Fibroblast of skin of scalp (primary cell): ENCODE measurements at regions not wholly inside any gene's neighbourhood (a gene's known extent, or its start where the extent isn't known, plus 50 kb on each side); places are given as distances from the start of the nearest gene placed in this dataset.
"Not testable (repeated sequence)": the region's sequence is repeated elsewhere in the genome, so short reads cannot be mapped to it uniquely, and the experiment has no call there.

Experiments used
- DNase-seq: peaks from one replicate; pipeline ENCODE4 v3.0.0-alpha.2; 2013

DNA sequence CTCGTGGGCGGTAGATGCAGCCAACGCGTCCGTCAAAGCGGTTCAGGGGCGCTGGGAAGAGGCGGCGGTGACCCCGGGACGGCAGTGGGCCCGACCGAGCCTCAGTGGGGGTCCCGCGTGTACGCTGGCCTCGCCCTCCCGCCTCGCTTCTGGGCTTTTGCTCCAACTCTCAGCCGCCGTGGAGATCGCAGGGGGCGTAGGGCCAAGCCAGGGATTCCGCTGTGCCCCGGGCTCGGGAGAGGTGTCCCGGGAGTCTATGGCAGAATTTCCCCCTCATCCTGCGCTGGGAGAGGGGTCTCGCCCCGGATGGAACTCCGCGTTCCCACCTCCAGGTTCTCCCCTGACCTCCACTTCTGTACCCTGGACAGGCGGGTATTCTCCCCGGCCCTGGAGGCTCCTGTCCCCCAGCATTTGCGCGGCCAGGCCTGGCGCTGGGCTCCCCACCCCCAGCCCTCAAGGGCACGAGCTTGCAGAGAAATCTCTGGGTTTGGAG, 131.9 kb downstream of the MRPL36 start:
- DNase-seq, result no peak

DNA sequence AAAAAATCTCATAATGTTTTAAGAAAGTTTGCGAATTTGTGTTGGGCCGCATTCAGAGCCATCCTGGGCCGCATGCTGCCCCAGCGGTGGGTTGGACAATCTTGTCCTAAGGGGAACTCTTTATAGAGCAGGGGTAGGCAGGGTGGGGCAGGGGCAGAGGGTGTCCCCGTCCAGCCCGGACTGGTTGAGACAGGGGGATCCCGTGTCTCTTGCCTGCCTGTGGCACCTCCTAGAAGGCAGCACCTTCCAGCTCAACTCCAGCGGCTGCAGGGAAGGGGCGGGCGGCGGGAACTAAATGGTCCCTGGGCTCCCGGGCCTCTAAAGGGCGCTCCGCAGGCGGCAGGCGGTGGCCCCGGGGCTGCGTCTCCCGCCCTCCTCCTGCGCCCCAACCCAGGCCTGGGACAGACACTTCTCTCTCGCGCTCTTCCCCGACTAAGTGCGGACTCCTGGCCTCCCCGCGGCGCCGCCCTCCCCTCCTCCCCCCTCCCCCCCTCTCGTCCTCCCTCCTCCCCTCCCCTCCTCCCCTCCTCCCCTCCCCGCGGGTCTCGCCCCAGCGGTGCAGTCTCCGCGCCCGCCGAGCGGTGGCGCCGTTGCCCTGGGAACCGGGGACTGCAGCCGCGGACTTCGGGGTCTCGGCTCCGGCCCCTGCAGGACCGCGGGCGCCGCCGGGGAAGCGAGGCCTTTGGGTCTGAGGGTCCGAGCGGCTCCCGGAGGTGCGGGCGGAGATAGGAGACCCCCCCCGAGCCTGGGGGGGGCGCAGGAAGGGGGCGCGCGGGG, 132.6 kb downstream of the MRPL36 start:
- DNase-seq, result no peak

DNA sequence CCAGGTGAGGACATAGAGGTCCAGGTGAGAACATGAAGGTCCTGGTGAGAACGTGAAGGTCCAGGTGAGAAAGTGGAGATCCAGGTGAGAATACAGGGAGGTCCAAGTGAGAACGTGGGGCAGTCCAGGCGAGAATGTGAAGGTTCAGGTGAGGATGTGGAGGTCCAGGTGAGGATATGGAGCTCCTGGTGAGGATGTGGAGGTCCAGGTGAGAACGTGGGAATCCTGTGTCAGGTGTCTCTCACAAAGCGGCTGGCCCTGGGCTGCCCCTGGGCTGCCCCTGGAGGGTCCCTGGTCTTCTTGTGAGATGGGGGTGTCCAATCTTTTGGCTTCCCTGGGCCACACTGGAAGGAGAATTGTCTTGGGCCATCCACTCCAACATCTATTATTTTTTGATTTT, 133.4 kb downstream of the MRPL36 start:
- DNase-seq, result no peak

DNA sequence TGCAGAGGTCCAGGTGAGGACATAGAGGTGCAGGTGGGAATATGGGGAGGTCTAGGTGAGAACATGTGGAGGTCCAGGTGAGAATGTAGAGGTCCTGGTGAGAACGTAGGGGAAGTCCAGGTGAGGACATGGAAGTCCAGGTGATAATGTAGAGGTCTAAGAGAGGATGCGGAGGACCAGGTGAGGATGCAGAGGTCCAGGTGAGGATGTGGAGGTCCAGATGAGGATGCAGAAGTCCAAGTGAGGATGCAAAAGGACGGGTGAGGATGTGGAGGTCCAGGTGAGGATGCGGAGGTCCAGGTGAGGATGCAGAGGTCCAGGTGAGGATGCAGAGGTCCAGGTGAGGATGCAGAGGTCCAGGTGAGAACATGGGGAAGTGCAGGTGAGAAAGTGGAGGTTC, 133.8 kb downstream of the MRPL36 start:
- no peak for DNase-seq

DNA sequence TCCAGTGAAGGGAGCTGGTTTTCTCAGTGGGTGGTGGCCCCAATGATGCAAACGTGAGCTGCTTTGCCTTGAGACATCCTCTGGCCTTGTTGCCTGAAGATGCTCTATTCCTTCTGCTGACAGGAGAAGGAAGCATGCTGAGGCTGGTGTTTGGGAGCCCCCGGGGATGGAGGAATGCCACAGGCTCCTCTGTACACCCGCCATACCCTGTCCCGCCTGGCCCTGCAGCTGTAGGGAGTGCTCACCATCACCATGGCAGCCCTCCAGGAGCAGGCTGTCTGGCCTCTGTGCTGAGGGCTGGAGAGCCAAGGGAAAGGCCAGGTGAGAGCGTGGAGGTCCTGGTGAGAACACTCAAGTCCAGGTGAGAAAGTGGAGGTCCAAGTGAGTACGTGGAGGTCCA, 134.4 kb downstream of the MRPL36 start:
- DNase-seq, result no peak

DNA sequence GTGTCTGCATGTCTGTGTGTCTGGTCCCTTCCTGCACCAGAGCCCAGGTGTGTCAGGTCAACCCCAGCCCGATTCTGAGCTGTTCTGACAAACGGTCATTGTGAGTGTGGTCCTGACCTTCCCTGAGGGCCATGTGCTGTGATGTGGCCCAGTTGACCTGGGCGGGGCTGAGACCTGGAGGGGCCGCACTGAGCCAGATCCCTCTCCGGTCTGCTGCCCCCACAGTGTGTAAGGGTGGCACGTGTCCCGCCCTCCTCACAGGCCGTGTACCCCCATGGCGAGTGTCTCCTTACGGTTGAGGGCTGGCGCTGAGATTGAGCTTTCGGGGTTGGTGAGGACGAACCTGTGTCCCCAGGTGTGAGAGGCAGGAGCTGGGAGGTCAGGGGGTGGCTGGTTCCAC, 136.5 kb downstream of the MRPL36 start:
- DNase-seq, result no peak

DNA sequence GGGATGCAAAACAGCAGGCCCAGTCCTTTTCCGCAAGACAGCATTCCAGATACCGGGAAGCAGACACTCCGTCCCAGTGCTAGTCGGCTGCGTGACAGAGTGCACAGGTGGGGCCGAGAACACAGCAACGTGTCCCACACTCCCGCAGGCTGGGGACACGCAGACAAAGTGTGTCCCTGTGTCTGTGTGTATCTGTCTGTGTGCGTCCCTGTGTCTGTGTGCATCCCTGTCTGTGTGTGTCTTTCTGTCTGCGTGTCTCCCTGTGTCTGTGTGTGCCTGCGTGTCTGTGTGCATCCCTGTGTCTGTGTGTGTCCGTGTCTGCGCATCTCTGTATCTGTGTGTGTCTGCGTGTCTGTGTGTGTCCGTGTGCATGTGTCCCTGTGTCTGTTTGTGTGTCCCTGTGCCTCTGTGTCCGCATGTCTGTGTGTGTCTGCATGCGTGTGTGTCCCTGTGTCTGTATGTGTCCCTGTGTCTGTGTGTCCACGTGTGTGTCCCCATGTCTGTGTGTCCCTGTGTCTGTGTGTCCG, 137.0 kb downstream of the MRPL36 start:
- DNase-seq, result no peak

DNA sequence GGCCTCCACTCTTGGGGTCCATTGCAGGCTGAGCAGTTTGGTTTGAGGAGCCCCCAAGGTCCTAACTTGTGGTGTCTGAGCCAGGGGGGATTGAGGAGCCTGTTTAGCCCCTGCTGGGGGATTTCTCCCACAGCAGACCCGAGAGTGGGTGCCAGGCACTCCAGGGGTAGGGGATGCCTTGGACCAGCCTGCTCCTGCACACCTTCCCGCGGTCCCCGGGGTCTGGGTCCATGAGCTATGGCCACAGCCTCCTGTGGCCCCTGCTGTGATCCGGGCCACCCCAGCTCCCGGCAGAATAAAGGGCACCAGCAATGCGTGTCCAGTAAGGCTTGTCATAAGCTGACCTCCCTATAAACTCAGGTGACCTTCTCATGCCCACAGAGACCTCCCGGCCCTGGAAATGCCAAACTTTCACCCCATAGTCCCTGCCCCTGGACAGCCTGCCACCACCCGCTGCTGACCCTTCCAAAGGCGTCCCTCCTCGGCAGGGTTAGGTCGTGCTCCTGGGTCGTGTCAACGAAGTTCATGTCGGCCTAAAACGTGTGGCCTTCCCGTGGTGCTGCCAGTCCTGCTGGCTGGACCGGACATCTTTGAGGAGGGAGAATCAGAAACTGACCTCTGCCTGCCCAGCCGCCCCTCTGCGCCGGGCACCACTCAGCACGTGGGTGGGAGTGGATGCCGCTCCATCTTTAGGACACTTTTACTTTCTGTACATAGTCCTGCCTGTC, 137.6 kb downstream of the MRPL36 start:
- DNase-seq, result no peak

DNA sequence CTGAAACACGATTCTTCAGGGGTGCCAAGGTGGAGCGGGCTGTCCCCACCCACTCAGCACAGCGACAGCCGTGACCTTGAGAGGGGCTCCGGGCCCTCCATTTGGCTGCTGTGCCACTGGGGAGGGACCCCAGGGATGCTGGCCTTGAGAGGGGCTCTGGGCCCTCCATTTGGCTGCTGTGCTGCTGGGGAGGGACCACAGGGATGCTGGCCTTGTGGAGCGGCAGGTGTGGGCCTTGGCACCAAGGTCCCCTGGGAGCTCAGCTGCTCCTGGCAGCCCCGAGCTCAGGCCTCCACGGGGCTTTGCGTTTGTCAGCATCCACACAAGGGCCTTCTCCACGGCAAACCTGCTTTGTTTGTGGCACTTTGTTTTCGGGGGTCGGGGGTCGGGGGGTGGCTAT, 137.6 kb upstream of the LPCAT1 start:
- no peak for DNase-seq

DNA sequence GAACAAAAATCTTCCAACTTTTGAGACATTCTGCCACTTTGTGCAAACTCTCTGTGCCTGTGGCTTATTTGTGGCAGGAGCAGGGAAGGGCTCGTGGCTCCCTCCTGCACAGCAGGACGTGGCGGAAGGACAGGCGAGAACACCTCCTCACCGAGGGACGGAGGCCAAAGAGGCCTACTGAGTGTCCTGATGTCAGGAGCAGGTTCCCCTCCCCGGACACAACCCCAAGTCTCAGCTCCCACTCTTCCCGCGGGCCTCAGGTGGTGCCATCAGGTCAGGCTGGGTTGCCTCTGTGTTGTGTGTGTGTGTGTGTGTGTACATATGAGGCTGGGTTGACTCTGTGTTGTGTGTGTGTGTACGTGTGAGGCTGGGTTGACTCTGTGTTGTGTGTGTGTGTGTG, 136.8 kb upstream of the LPCAT1 start:
- DNase-seq, result no peak

DNA sequence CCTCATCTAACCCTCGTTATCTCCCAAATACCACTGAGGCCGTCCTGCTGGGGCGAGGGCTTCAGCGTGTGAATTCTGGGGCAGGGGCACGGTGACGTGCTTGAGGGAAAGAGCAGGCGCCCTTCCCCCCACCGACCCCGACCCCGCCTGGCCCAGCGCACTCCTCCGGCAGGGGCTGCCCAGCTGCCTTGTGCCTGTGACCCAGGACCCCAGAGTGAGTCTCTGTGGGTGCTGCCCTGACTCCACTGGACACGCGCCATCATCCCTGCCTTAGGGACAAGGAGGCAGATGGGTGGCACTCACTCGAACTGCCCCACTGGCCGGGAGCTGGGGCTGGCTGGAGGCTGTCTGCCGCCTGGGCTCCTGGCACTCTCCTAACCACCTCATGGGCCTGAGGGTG, 136.2 kb upstream of the LPCAT1 start:
- DNase-seq, result no peak

DNA sequence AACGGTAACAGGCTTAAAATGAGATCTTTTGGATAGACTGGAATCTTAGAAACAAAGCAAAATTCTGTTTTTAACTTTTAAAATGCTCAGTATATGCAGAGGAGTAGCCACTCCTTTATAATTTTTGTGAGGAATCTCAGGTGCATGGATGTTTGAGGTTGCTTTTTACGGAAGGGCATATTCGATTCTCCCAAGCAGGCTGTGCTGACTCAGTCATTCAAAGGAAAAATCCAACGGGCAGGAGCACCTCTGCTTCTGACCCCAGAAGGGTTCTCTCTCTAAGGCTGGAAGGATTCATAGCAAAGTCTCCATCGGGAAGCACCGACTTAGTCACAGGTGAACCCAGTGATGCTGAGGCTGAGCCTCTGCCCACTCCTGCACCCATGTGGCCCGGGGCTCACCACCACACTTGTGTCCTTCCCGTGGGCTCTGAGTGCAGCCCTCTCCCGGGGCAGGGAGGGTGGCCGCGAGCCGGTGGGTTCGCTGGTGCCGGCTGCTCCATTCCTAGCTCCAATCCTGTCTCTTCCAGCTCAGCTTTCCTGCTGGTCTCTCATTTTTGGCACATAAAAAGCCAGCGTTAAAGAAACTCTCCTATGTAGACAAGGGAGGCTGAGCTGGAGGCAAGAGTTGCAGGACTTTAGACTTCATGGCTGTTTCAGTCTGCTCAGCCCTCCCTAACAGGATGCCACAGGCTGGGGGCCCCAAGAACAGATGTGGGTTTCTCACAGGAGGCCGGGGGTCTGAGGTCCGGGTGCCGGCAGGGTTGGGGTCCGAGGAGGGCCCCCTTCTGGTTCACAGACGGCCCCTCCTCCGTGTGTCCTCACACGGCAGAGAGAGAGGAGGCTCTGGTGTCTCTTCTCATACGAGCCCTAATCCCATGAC, 135.6 kb upstream of the LPCAT1 start:
- no peak for DNase-seq

DNA sequence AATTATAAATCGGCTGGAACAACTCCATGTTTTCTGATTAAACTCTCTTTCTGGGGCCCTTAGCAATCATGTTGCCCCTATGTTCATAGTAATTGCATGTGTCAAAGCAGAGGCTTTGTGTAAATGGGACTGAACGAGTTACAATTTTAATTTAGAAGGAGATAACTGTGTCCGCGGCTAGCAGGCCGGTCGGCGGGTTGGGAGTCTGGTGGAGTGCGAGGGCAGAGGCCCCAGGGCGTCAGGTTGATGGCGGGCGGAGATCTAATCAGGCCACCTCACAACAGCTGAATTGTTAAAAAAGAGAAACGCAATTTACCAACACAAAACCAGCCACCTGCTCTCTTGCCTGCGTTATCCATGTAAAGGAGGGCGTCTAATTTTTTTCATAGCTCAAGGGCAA, 134.9 kb upstream of the LPCAT1 start:
- no peak for DNase-seq

DNA sequence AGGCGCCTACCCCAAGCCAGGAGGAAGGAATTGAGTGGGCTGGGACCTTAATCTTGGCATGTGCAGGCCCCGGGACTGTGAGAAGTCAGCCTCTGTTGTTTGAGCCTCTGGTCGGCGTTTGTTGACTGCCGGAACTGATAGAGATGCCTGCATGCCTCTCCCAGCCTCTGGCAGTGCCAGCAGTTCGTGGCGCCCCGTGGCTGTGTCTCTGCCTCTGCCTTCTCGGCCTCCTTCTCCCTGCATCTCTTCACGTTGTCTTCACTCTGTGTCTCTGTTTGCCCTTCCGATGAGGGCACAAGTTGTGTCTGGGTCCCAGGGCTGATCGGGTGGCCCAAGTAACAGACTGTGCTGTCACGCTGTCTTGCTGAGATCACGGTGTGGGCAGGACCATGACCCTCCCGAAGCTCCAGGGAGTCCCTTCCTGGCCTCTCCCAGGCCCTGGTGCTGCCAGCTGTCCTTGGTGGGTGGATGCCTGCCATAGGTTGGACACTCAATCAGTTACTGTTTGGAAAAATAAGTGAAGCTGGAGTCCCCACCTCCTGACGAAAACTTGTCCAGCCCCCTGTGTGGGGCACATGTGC, 133.5 kb upstream of the LPCAT1 start:
- DNase-seq, result no peak

DNA sequence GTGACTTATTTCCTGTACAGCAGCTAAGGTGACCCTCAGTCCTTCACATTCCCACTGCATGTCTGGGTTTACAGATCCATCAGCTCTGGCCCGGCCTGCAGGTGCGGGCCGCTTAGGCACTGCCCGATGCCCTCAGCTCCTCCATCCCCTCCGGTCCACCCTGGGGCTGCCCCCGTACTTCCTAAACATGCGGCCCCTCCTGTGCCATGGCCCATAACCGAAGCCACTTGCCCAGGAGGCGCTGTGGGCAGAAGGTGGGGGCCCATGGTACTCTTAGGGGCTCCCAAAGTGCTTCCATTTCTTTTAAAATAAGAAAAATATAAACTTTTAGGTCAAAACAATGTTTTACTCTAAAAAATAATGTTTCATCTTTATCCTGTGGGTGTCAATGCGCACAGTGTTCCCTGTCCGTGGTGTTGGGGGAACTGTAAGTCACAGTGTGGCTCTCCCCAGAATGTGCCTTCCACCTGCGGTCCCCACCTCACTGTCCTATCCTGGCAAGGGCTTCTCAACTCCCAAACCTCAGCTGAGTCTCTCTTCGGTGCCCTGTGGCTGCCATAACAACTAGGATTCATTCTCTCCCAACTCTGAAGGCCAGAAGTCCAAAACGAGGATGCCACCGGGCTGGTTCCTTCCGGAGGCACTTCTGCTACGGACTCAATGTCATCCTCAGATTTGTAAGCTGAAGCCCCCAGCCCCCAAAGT, 132.7 kb upstream of the LPCAT1 start:
- DNase-seq, result no peak

DNA sequence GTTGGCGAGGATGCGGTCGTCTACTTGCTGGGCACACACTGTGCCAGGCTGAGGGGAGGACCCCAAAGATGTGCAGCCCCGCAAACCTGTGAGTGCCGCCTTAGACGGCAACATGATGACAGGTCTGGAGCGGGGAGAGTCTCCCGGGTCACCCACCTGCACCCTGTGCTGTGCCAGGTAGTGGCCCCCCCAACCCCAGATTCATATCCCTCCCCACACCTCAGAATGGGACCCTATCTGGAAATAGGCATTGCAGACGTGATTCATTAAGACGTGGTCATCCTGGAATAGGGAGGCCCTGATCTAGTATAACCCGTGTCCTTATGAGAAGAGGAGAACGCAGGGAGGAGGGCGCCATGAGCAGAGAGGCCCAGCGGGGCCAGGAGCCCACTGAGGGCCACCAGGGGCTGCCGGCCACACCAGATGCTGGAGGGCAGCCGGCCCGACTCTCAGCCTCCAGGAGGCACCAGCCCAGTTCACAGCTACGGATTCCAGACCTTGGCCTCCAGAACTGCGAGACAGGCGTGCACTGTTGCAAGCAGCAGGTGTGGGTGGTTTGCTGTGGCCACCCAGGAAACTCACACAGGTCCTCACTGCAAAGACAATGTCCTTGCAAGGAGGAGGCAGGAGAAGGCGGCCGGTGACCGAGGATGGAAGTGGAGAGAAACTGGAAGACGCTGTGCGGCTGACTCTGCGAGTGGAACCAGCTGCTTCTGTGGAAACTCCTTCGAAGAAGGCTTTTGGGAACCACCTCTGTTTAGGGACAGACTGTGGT, 131.9 kb upstream of the LPCAT1 start:
- no peak for DNase-seq

DNA sequence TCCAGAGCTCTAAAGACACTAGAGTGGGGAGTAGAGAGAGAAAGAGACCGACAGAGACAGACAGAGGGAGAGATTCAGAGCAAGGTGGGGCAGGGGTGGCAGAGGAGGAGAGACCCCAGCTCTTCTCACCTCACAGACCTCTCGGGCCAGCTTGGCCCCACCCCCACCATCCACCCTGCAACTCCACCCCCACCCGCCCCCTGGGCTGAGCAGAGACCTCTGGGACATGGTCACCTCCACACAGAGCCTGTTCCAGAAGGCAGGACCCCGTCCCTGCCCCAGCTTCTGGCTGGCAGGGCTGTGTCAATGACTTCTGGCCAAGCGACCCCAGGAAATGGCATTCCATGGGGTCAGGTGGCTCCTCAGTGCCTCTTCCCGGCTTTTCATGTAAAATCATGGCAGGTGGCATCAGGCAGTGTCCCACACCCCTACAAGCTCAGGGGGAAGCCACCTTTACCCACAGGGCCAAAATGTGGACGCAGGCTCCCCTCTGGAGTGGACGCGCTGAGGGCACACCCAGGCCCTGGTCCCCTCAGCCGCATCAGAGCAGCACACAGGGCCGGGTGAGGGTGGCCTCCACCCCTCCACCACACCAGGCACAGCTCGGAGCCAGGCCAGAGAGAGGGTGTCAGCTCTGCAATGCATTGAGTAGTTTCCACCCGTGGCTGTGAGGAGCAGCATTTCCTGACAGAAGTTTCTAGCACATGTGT, 131.2 kb upstream of the LPCAT1 start:
- no peak for DNase-seq

DNA sequence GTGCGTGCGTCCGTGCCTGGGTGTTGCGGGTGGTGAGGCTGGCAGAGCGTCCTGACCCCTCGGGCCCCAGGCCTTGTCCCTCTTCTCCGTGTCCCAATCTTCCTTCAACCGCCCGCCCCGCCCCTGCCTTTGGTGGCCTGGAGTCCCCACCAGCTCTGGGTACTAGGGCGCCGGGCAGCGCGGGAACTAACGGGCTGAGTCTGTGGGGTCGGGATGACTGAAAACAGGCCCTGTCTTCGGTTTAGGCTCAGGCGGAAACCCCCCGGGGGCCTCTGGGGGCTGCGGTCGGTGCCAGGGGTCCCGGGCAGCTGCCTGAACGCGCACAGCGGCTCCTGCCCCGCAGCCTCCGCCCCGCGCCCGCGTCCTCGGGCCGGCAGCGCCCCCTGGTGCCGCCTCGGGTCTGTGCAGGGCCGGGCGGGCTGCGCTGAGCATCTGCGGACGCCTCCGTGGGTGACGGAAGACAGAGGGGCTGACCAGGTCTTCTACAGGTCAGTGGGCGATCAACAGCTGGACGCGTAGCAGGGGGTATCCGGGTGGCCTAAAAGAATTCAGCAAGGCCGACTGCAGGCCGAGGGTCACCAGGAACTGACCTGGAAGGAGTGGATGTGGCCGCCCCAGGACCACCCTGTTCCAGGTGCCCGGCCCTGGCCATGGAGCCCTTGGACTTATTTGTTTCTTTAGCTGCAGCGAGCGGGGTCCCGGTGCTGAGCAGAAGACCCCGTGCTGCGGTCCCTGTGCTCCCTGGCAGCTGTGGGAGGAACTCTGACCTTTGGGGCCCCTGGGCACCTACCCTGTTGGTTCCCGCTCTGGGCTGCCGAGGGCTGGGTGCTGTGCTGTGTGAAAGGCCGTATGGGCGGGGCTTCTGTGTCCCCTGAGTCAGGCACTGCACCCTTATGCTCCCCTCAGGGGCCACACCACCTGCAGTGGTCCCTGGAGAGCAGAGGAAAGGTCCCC, 130.2 kb upstream of the LPCAT1 start:
- not testable (repeated sequence) for DNase-seq
